GM23338 (cell line): ENCODE measurements at regions not wholly inside any gene's neighbourhood (a gene's known extent, or its start where the extent isn't known, plus 50 kb on each side); places are given as distances from the start of the nearest gene placed in this dataset.

Source experiments
- CREB1 ChIP-seq: fragments of 250-450 bp; sonication (Bioruptor Pico); IDR thresholded peaks from 2 replicates; pipeline ENCODE4 v1.5.0; 2020; ENCODE audit warnings: low read depth, mild to moderate bottlenecking, moderate library complexity
- CTCF ChIP-seq, 2 experiments: fragments of 200-600 bp in 1 of 2; sonication (generic) in 1 of 2; conservative IDR thresholded peaks; 2 replicates each; pipeline versions ENCODE4 v1.5.1 to v1.6.1; 2016 to 2017; ENCODE audit warnings: antibody characterized with exemption in 2 of 2, low read depth in 2 of 2, mild to moderate bottlenecking in 2 of 2, moderate library complexity in 1 of 2
- EZH2 ChIP-seq: fragments of 200-600 bp; sonication (generic); IDR thresholded peaks from one replicate; pipeline ENCODE4 v1.8.0; 2017; ENCODE audit warnings: antibody characterized with exemption, mild to moderate bottlenecking, low read depth; ENCODE audit not compliant: unreplicated experiment
- POLR2AphosphoS5 ChIP-seq: IDR thresholded peaks from 2 replicates; pipeline ENCODE4 v1.6.1; 2016; ENCODE audit warnings: antibody characterized with exemption, low read depth
- REST ChIP-seq: IDR thresholded peaks from one replicate; pipeline ENCODE4 v1.6.1; 2018; ENCODE audit warnings: antibody characterized with exemption; ENCODE audit not compliant: unreplicated experiment
- ZNF114 ChIP-seq: fragments of 250-450 bp; sonication (Bioruptor Pico); IDR thresholded peaks from 2 replicates; pipeline ENCODE4 v1.5.0; 2020; ENCODE audit warnings: mild to moderate bottlenecking, moderate library complexity

- TF ChIP-seq CTCF (conservative IDR thresholded peaks at IDR 0.05; ENCODE audit: low read depth in 2 of 2) (no peak), CREB1 (no peak), REST (no peak), POLR2AphosphoS5 (no peak), ZNF114 (CRISPR knock-in tag) (no peak), EZH2 (no peak)
Measured at GRCh38 chr7:24505968-24506367, 67.3 kb upstream of the PALS2 start.
